Esophagus squamous epithelium (tissue), 5 donors: ENCODE measurements at regions not wholly inside any gene's neighbourhood (a gene's known extent, or its start where the extent isn't known, plus 50 kb on each side); places are given as distances from the start of the nearest gene placed in this dataset.

Experiments
- DNase-seq: peaks from one replicate; lab custom pipeline; 2025; lab: John Stamatoyannopoulos, UW
- H3K27ac ChIP-seq, 4 donors: fragments of 200-600 bp; sonication (generic); one replicate each; pipeline ENCODE4 v1.5.1; 2016 to 2019; ENCODE audit warnings: mild to moderate bottlenecking in 1 of 4
- H3K27me3 ChIP-seq, 4 donors: fragments of 200-600 bp; sonication (generic); 1 replicate in 3 of 4; 2 replicates in 1 of 4; pipeline versions ENCODE4 v1.5.1 to v1.6.0; 2017 to 2021; ENCODE audit warnings: antibody characterized with exemption in 1 of 4
- H3K36me3 ChIP-seq, 3 donors: fragments of 200-600 bp; sonication (generic); one replicate each; pipeline ENCODE4 v1.5.1; 2016 to 2019
- H3K4me1 ChIP-seq, 3 donors: fragments of 200-600 bp; sonication (generic); one replicate each; pipeline ENCODE4 v1.5.1; 2017 to 2019
- H3K4me3 ChIP-seq, 4 donors: fragments of 200-600 bp; sonication (generic); 1 replicate in 3 of 4; 2 replicates in 1 of 4; pipeline ENCODE4 v1.5.1; 2016 to 2019; ENCODE audit warnings: mild to moderate bottlenecking in 2 of 4, moderate library complexity in 1 of 4
- H3K9me3 ChIP-seq, 3 donors: fragments of 200-600 bp; sonication (generic); one replicate each; pipeline ENCODE4 v1.5.1; 2016 to 2019
- CTCF ChIP-seq, 6 experiments: fragments of 450-650 bp in 4 of 6; fragments of 200-600 bp in 2 of 6; sonication (generic) in 2 of 6; IDR thresholded peaks; one replicate each; pipeline ENCODE4 v1.5.1; 2016 to 2019; ENCODE audit warnings: antibody characterized with exemption in 6 of 6, mild to moderate bottlenecking in 4 of 6, moderate library complexity in 4 of 6
- POLR2A ChIP-seq, 4 donors: fragments of 450-650 bp; IDR thresholded peaks; one replicate each; pipeline ENCODE4 v1.6.1; 2017; ENCODE audit warnings: antibody characterized with exemption in 4 of 4, mild to moderate bottlenecking in 4 of 4, moderate library complexity in 3 of 4
- WGBS, 2 donors: methylation state at CpG; one replicate each; pipeline ENCODE4 v1.1.5; 2018; 5-methylcytosine and 5-hydroxymethylcytosine counted together
- intact Hi-C: fragments of 100-400 bp; cut with DNase I; formaldehyde crosslinking; loops from one replicate; pipeline ENCODE4 v1.15.0; 2022
- donor health status: DM: yes; HTN: yes; CAD: no.

DNA sequence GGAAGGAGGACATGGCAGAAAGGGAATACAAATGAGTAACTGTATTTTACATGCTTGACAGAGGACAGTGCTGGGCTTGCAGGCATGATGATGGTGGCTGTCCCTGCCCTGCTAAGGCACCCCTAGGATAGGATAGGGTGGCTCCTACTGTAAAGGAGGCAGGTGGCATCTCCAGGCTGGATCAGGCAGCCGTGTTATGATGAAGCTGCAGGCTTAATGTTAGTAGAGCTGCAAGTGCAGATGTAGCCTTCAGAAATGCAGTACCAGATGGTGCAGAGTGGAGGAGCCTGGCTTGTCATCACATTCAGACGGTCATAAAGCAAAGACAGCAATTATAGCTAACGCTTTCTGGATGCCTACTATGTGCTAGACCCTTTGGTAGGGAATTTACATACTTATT, 287.9 kb upstream of the PODXL start:
- WGBS, 2 donors = 27 to 36% methylated on average over 3 of the region's 3 CpGs
- TF ChIP-seq CTCF (IDR thresholded peaks at IDR 0.05) = no peak
- TF ChIP-seq POLR2A (IDR thresholded peaks at IDR 0.05) = no peak
- intact Hi-C loops = no loop called here
- Histone ChIP-seq H3K27me3 (peaks cover 0 to 7% (median 0%) of the 10 kb centered on the region in 4 donors), H3K4me1 (no peaks in the 10 kb centered on the region), H3K9me3 (no peaks in the 10 kb centered on the region), H3K4me3 (no peak overlapping the region), H3K27ac (no peak overlapping the region), H3K36me3 (no peaks in the 10 kb centered on the region)
- no peak for DNase-seq

DNA sequence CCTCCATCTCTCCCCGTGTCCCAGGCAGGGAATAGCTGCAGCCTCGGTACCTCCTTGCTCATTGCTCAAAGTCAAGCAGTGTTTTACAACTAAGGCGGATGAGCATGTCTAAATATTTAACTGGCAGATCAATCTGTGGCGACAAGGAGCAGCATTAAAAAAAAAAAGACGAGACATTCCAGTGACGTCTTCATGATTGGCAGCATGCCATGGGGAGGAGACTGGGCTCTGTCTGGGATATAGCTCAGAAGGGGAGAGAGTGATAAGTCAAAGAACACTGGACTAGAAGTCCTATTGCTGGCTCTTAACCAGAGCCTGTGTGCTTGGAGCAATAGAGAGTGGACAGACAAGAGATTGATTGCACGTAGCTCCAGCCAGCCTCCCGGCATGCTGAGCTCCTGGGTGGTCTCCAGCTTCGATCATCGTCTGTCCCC, 287.5 kb upstream of the PODXL start:
- intact Hi-C loops = no loop called here
- Histone ChIP-seq H3K36me3 (no peaks in the 10 kb centered on the region), H3K27ac (no peak overlapping the region), H3K27me3 (peaks cover 0 to 4% (median 0%) of the 10 kb centered on the region in 4 donors), H3K4me3 (no peak overlapping the region), H3K9me3 (no peaks in the 10 kb centered on the region), H3K4me1 (no peaks in the 10 kb centered on the region)
- TF ChIP-seq CTCF (IDR thresholded peaks at IDR 0.05) (no peak), POLR2A (IDR thresholded peaks at IDR 0.05) (no peak)
- WGBS, 2 donors = 24 to 27% methylated on average over 7 to 10 of the region's 10 CpGs
- no peak for DNase-seq

DNA sequence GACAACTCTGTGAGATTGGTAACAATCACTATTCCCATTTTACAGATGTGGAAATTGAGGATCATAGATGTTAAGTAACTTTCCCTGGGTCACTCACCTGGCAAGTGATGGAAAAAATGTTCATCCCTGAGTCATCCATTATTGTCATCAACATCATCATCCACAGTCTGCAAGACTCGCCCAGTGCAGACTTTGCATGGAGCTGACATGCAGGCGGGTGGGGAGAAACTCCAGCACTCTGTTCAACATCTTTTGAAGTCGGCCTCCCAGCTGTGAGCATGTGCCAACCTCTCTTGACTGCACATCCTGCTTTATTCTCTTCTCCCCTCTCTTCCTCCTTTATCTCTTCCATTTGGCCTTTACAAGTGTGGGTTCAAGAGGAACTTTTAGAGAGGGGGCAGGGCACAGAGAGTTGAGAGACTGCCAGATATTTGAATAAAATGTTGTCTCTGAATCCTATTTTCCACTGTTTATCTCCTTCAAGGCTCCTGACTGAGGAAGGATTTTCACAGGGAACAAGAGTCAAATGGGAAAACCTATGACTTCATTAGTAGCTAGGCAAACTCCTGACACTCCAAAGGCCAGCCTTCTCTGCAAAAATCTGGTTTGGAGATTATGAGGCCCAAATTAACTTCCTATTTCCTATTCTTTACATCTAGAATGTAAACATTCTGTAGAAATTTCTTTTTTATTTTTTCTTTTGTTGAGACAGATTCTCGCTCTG, 283.7 kb upstream of the PODXL start:
- TF ChIP-seq CTCF (IDR thresholded peaks at IDR 0.05) = no peak
- TF ChIP-seq POLR2A (IDR thresholded peaks at IDR 0.05) = no peak
- Histone ChIP-seq H3K27me3 (no peaks in the 10 kb centered on the region), H3K4me1 (no peaks in the 10 kb centered on the region), H3K36me3 (no peaks in the 10 kb centered on the region), H3K9me3 (no peaks in the 10 kb centered on the region), H3K27ac (no peak overlapping the region), H3K4me3 (no peak overlapping the region)
- no peak for DNase-seq
- intact Hi-C loops = no loop called here
- 74 to 78% methylated on average over 3 to 4 of the region's 4 CpGs for WGBS, 2 donors

GRCh38 chr7:131836733-131837132, 280.3 kb upstream of the PODXL start:
- no peak for DNase-seq
- no peak overlapping the region for H3K27ac ChIP-seq
- TF ChIP-seq POLR2A (IDR thresholded peaks at IDR 0.05) (no peak), CTCF (IDR thresholded peaks at IDR 0.05) (no peak)
- H3K4me1 ChIP-seq = no peaks in the 10 kb centered on the region
- no peak overlapping the region for H3K4me3 ChIP-seq
- H3K36me3 ChIP-seq = no peaks in the 10 kb centered on the region
- WGBS, 2 donors = 41 to 48% methylated on average over 2 of the region's 2 CpGs
- no peaks in the 10 kb centered on the region for H3K9me3 ChIP-seq
- H3K27me3 ChIP-seq = peaks cover 0 to 21% (median 0%) of the 10 kb centered on the region in 4 donors
- intact Hi-C loops = no loop called here

- Histone ChIP-seq H3K27me3 (peaks cover 0 to 36% (median 0%) of the 10 kb centered on the region in 4 donors), H3K4me1 (no peaks in the 10 kb centered on the region), H3K36me3 (no peaks in the 10 kb centered on the region), H3K27ac (no peak overlapping the region), H3K4me3 (no peak overlapping the region), H3K9me3 (no peaks in the 10 kb centered on the region)
- WGBS, 2 donors = 51 to 74% methylated on average over 3 of the region's 3 CpGs
- no peak for DNase-seq
- no peak for TF ChIP-seq CTCF (IDR thresholded peaks at IDR 0.05)
- TF ChIP-seq POLR2A (IDR thresholded peaks at IDR 0.05) = no peak
- intact Hi-C loops = no loop called here
Measured at GRCh38 chr7:131835141-131835540, 278.7 kb upstream of the PODXL start.
